Activated CD4-positive, CD25-positive, alpha-beta regulatory T cell treated with anti-CD3 and anti-CD28 coated beads, Interleukin-2, amount 50 U/mL, for 24 hours (primary cell): ENCODE measurements at regions not wholly inside any gene's neighbourhood (a gene's known extent, or its start where the extent isn't known, plus 50 kb on each side); places are given as distances from the start of the nearest gene placed in this dataset.

ENCODE experiments used
- ATAC-seq, 2 donors: fragments of 150-1000 bp; cut with Tn5 transposase; one replicate each; pipeline ENCODE4 v1.10.0; 2021; ENCODE audit warnings: mild to moderate bottlenecking in 1 of 2, moderate library complexity in 1 of 2

- no peak for ATAC-seq
Measured at GRCh38 chr2:172204762-172205161, 102.1 kb upstream of the DLX2 start.

DNA sequence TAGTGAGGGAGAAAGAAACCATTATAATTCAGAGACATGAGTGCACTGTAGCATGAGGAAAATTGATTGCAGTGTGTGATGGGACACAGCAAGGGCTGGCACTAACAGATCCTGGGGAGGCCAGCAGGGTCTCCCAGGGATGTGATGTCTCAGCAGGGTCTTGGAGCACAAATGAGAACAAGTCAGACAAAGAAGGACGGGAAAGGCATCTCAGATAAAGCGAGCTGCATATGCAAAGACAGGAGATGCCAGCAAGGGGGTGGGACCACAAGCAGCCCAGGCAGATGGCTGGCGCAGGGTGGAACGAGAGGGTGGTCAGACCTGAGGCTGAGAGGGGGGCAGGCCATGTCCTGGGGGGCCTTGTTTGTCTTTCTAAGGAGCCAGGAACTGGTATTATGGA is 102.6 kb upstream of the DLX2 start:
- no peak for ATAC-seq

DNA sequence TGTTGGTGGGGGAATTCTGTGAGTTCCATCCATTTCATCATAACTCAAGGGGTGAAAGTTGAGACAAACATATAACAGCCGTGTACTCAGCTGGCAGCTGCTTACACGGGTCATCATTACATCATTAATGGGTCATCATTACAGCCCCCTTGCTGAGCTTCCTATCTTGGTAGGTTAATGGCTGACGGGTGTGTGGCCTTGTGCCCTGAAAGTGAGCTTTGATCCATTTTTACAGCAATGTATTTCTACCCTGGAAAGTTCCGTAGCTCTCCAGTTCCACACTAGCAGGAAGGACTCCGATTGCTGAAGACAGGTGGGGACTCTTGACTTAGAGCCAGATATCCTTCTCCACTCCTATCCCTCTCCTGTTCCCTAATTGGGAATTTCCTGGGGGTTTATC is 105.2 kb upstream of the DLX2 start:
- no peak for ATAC-seq

- no peak for ATAC-seq
Measured at GRCh38 chr2:172208791-172209325, 106.2 kb upstream of the DLX2 start.

DNA sequence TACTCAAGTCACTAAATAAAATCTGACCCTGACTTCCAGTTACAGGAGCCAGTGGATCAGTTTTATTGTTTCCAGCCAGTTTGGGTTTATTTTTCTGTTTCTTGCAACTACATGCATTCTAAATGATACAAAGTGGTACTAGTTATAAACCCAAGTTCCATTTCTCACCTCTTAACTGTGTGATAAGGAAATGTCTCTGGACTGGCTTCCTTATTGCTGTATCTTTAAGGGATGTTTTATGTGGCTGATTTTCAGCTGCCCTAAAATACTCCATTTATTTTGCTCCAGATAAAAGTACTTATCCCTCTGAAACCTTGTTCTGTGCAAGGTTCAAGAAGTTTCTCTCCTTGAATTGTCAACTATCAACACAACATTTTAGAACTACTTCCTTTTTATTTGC is 107.9 kb upstream of the DLX2 start:
- no peak for ATAC-seq

DNA sequence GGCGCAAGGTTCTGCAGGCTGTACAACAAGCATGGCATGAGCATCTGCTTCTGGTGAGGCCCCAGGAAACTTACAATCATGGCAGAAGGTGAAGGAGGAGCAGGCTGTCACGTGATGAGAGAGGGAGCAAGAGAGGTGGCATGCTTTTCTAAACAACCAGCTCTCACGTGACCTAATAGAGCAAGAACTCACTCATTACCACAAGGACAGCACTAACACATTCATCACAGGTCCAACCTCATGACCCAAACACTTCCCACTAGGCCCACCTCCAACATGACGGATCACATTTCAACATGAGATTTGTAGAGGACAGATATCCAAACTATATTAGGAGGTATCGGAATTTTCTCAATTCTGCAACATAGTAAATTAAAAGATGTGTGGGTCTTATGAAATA is 108.8 kb upstream of the DLX2 start:
- no peak for ATAC-seq

- no peak for ATAC-seq
Measured at GRCh38 chr2:172213116-172213860, 110.6 kb upstream of the DLX2 start.

DNA sequence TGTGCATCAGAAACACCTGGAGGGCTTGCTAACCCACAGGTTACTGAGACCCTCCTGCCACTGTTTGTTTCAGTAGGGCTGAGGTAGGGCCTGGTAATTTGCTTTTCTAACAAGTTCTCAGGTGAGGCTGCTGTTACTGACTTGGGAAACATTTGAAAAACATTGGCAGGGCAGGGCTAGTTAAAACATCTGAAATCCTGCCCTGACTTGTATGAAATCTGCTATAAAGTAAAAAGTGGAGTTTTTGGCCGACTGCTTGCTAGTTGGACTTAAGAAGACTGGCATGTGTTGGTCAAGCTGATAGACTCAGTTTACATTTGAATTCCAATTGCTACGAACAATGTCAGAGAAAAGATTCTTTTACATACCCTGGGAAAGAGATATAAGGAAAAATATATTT is 111.6 kb upstream of the DLX2 start:
- no peak for ATAC-seq

DNA sequence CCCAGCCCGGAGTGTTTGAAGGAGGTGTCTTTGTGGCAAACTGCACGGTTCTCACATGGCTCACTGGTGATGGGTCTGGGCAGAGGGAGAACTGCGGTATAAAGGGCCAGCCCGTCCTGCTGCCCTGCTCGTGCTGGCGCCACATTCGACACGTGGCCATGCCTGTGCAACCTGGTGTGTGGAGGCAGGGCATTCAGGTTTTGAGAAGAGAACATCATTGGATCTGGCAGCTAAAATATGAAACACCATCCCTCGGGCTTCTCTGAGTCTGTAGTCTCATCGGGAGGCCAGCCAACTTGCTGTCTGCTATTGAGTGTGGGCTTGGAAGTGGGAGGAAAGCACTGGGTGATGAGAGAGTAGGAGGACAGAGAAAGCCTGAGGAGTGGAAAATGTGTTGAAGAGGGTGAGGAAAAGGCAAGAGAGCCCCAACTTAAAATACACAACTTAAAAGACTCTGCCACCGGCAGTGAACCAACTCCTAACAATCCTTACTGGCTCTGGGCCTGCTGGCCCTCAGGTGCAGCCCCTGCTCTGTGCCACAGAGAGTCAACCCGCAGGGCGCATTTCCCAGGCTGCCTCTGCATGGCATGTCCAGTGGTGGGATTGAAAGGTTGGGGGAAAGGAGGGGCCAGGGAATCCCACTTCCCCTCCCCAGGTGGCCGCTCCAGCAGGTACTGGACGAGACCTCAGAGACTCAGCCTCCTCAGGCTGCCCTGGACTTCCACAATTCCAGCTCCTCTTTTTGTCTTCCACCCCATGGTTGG is 112.7 kb upstream of the DLX2 start:
- no peak for ATAC-seq

GRCh38 chr2:172215936-172216335 is 113.2 kb upstream of the DLX2 start:
- no peak for ATAC-seq

DNA sequence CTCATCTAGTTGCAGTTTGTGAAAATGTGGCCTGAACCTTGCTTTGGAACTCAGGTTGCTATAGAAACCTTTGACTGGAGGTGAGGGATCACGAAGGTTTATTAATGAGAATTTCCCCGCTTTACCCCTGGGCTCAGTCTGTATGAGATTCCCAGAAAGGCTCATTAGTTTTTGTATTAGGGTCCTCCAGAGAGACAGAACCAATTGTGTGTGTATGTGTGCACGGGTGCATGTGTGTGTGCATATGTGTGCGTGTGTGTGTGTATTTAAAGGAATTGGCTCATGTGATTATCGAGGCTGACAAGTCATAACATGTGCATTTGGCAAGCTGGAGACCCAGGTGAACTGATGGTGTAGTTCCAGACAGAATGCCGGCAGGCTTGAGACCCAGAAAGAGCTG is 113.8 kb upstream of the DLX2 start:
- no peak for ATAC-seq

DNA sequence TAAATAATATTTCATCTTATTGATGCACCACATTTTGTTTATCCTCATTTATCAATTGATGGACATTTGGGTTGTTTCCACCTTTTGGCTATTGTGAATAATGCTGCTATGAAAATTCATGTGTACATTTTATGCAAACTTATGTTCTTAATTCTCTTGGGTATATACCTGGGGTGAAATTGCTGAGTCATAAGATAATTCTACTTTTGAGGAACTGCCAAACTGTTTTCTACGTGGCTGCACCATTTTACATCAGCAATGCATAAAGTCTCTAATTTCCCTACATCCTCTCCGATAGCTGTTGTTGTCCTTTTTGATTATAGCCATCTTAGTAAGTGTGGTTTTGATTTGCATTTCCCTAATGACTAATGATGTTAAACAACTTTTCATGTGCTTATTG is 116.5 kb upstream of the DLX2 start:
- ATAC-seq = no peak

DNA sequence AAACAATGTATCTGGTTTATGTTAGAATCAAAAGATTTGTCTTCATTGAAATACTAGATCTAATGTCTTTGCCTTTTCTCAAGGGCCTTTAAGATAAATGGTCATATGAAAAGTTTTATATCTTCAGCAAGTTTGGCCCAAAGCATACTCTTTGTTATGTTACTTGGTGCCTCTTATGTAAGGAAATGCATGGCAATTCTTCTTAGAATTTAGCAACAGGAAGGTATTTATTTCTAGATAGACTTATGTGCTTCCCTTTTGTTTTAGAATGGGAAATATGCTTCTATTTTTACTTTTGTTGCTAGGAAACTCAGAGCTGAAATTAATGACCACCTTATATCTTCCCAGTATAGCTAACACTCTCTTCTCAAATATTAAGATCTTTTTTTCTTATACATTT is 117.4 kb upstream of the DLX2 start:
- no peak for ATAC-seq

DNA sequence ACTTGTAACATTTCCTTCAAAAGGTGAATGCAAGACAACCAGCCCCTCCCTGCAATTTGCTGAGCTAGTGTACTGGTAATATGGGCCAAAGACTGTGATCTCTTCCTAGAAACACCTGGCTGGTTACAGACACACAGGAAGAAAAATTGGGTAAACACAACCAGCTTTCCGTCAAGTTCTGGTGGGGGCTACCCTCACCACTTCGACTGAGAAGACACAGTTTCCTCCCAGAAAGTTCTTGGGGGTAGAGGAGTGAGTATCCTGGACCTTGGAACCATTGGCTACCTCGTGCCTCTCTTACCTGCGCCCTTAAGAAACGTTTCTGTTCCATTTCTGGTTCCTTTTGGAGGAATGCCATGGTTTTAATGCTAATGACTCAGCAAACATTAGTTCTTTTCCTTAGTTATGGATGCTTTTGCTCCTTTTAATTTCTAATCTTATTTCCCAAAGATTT is 120.9 kb upstream of the DLX2 start:
- no peak for ATAC-seq

- ATAC-seq = no peak
Measured at GRCh38 chr2:172225786-172226185, 123.1 kb upstream of the DLX2 start.

DNA sequence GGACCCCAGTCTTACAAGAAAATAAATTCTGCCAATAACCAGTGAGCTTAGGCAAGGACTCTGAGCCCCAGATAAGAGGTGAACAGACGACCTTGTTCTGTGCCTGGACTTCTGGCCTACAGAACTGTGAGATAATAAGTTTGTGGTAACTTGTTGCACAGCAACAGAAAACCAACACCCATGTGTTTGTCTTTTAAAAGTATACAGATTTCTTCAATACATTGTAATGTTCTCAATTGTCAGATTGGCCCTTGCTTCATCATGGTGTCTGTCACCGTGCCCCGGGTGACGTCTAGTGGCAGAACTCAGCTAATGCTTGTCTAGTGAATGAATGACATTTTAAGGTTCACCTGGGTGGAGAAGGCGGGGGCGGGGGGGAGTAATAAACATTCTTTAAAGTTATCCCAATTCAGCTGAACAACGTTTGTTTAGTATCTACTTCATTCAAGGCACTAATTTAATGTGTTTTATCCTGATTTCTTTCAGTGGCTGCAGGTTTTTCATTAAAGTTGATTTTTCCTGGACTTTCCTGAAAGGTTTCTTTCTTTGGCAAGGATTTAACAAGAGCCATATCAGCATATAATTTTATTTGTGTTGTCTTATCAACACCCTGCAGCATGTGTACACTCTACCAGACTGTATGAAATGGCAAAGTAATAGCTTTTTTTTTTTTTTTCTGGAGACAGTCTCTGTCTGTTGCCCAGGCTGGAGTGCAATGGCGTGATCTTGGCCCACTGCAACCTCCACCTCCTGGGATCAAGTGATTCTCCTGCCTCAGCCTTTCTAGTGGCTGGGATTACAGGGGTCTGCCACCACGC is 123.8 kb upstream of the DLX2 start:
- no peak for ATAC-seq

- ATAC-seq = no peak
Measured at GRCh38 chr2:172227719-172228118, 125.0 kb upstream of the DLX2 start.

- no peak for ATAC-seq
Measured at GRCh38 chr2:172228177-172228808, 125.6 kb upstream of the DLX2 start.

GRCh38 chr2:172229125-172229524 is 126.4 kb upstream of the DLX2 start:
- no peak for ATAC-seq

- ATAC-seq = no peak
Measured at GRCh38 chr2:172230332-172230888, 127.7 kb upstream of the DLX2 start.

GRCh38 chr2:172230889-172231401 is 128.2 kb upstream of the DLX2 start:
- ATAC-seq = no peak

- ATAC-seq = no peak
Measured at GRCh38 chr2:172231508-172231907, 128.8 kb upstream of the DLX2 start.
